ENCODE measurements at regions not wholly inside any gene's neighbourhood (a gene's known extent, or its start where the extent isn't known, plus 50 kb on each side); places are given as distances from the start of the nearest gene placed in this dataset.
"Not testable (repeated sequence)": the region's sequence is repeated elsewhere in the genome, so short reads cannot be mapped to it uniquely, and the experiment has no call there.

DNA sequence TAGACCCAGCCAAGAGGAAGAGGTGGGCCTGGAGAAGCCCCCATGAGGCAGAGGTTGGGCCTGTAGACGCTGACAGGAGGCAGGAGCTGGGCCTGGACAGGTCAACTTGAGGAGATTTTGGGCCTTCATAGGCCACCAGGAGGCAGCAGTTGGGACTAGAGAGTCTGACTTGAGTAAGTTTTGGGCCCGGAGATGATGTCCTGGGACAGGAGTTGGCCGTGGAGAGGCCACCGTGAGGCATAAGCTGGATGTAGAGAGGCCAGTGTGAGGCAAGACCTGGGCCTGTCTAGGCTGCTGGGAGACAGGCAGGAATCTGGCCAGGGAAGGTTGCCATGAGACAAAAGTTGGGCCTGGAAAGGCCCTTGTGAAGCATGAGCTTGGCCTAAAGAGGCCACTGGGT, 312.6 kb downstream of the OR4F29 start:
- TF ChIP-seq, protein P1, sequence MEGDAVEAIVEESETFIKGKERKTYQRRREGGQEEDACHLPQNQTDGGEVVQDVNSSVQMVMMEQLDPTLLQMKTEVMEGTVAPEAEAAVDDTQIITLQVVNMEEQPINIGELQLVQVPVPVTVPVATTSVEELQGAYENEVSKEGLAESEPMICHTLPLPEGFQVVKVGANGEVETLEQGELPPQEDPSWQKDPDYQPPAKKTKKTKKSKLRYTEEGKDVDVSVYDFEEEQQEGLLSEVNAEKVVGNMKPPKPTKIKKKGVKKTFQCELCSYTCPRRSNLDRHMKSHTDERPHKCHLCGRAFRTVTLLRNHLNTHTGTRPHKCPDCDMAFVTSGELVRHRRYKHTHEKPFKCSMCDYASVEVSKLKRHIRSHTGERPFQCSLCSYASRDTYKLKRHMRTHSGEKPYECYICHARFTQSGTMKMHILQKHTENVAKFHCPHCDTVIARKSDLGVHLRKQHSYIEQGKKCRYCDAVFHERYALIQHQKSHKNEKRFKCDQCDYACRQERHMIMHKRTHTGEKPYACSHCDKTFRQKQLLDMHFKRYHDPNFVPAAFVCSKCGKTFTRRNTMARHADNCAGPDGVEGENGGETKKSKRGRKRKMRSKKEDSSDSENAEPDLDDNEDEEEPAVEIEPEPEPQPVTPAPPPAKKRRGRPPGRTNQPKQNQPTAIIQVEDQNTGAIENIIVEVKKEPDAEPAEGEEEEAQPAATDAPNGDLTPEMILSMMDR (IDR thresholded peaks at IDR 0.05), result not testable (repeated sequence)
- TF ChIP-seq POLR2A (IDR thresholded peaks at IDR 0.05), result not testable (repeated sequence)

All from right lobe of liver (tissue), 4 donors.